GM21576 (cell line): ENCODE measurements at regions not wholly inside any gene's neighbourhood (a gene's known extent, or its start where the extent isn't known, plus 50 kb on each side); places are given as distances from the start of the nearest gene placed in this dataset.

Experiments
- ATAC-seq: cut with Tn5 transposase; IDR thresholded peaks from one replicate; pipeline ENCODE4 v1.9.1; 2021; ENCODE audit warnings: mild to moderate bottlenecking, moderate library complexity; ENCODE audit not compliant: unreplicated experiment

- no peak for ATAC-seq
Measured at GRCh38 chr1:110816945-110817344, 56.0 kb upstream of the CD53 start.

- no peak for ATAC-seq
Measured at GRCh38 chr1:110811529-110811928, 61.4 kb upstream of the CD53 start.

GRCh38 chr1:110800079-110800478 is 72.9 kb upstream of the CD53 start:
- ATAC-seq, result no peak

- no peak for ATAC-seq
Measured at GRCh38 chr1:110798691-110799256, 74.2 kb upstream of the CD53 start.

- no peak for ATAC-seq
Measured at GRCh38 chr1:110788673-110789072, 84.3 kb upstream of the CD53 start.

- ATAC-seq, result peak; percentile 81
Measured at GRCh38 chr1:110787328-110788071, 85.4 kb upstream of the CD53 start.

GRCh38 chr1:110786802-110787327 is 86.1 kb upstream of the CD53 start:
- ATAC-seq, result peak; percentile 28

GRCh38 chr1:110785612-110786011 is 87.3 kb upstream of the CD53 start:
- no peak for ATAC-seq

- no peak for ATAC-seq
Measured at GRCh38 chr1:110785055-110785454, 87.9 kb upstream of the CD53 start.

GRCh38 chr1:110783292-110783918 is 89.5 kb upstream of the CD53 start:
- ATAC-seq, result no peak

- no peak for ATAC-seq
Measured at GRCh38 chr1:110781525-110781924, 91.4 kb upstream of the CD53 start.

GRCh38 chr1:110780600-110781484 is 92.1 kb upstream of the CD53 start:
- ATAC-seq, result peak; percentile 60

GRCh38 chr1:110779636-110780035 is 93.3 kb upstream of the CD53 start:
- no peak for ATAC-seq

GRCh38 chr1:110778821-110779220 is 94.1 kb upstream of the CD53 start:
- ATAC-seq, result no peak

- no peak for ATAC-seq
Measured at GRCh38 chr1:110777228-110777627, 95.7 kb upstream of the CD53 start.

- ATAC-seq, result no peak
Measured at GRCh38 chr1:110774398-110774797, 98.5 kb upstream of the CD53 start.

GRCh38 chr1:110773813-110774212 is 99.1 kb upstream of the KCNA3 start:
- ATAC-seq, result no peak

- no peak for ATAC-seq
Measured at GRCh38 chr1:110771245-110772022, 96.7 kb upstream of the KCNA3 start.

GRCh38 chr1:110770832-110771231 is 96.1 kb upstream of the KCNA3 start:
- ATAC-seq, result no peak

GRCh38 chr1:110768605-110769004 is 93.9 kb upstream of the KCNA3 start:
- no peak for ATAC-seq
